ENCODE measurements at regions not wholly inside any gene's neighbourhood (a gene's known extent, or its start where the extent isn't known, plus 50 kb on each side); places are given as distances from the start of the nearest gene placed in this dataset.

GRCh38 chr6:134727081-134727480 is 222.8 kb downstream of the ALDH8A1 start:
- intact Hi-C loops (cut with DNase I) = no loop called here
- H3K27ac ChIP-seq = no peak overlapping the region
- no peaks in the 10 kb centered on the region for H3K27me3 ChIP-seq
- no peak for ATAC-seq
- no peaks in the 10 kb centered on the region for H3K36me3 ChIP-seq
- no peak for FAIRE-seq
- 82 to 88% methylated on average over 2 of the region's 2 CpGs for WGBS, 2 donors
- no peak overlapping the region for H3K4me3 ChIP-seq
- no peak for DNase-seq
- TF ChIP-seq CTCF (IDR thresholded peaks at IDR 0.05) = no peak
- peaks cover 0 to 14% (median 0%) of the 10 kb centered on the region in 3 donors for H3K4me1 ChIP-seq
- H3K9me3 ChIP-seq = no peaks in the 10 kb centered on the region

- Histone ChIP-seq H3K36me3 (no peaks in the 10 kb centered on the region), H3K27me3 (no peaks in the 10 kb centered on the region), H3K4me3 (no peak overlapping the region), H3K9me3 (no peaks in the 10 kb centered on the region), H3K27ac (no peak overlapping the region), H3K4me1 (peaks cover 0 to 14% (median 0%) of the 10 kb centered on the region in 3 donors)
- intact Hi-C loops (cut with DNase I) = no loop called here
- ATAC-seq (no peak), DNase-seq (no peak), FAIRE-seq (no peak)
- no peak for TF ChIP-seq CTCF (IDR thresholded peaks at IDR 0.05)
- WGBS, 2 donors = 80 to 93% methylated on average over 1 of the region's 1 CpG
These were observed 224.3 kb downstream of the ALDH8A1 start for GRCh38 chr6:134725590-134725989.

- Histone ChIP-seq H3K27me3 (no peaks in the 10 kb centered on the region), H3K36me3 (no peaks in the 10 kb centered on the region), H3K4me3 (no peak overlapping the region), H3K27ac (no peak overlapping the region), H3K4me1 (peaks cover 0 to 17% (median 0%) of the 10 kb centered on the region in 3 donors), H3K9me3 (no peaks in the 10 kb centered on the region)
- intact Hi-C loops (cut with DNase I) = no loop called here
- TF ChIP-seq CTCF (IDR thresholded peaks at IDR 0.05) = no peak
- ATAC-seq (peak in 2 of 4 donors; percentile 57 to 66), DNase-seq (no peak), FAIRE-seq (no peak)
- WGBS, 2 donors = 55 to 62% methylated on average over 8 of the region's 8 CpGs
These were observed 225.0 kb downstream of the ALDH8A1 start for GRCh38 chr6:134724771-134725340.

GRCh38 chr6:134723081-134723871 is 226.6 kb downstream of the ALDH8A1 start:
- ATAC-seq (peak in 1 of 4 donors; percentile 50), FAIRE-seq (no peak), DNase-seq (no peak)
- H3K4me1 ChIP-seq = peaks cover 0 to 20% (median 0%) of the 10 kb centered on the region in 3 donors
- no peak overlapping the region for H3K4me3 ChIP-seq
- no peaks in the 10 kb centered on the region for H3K9me3 ChIP-seq
- intact Hi-C loops (cut with DNase I) = no loop called here
- H3K27ac ChIP-seq = no peak overlapping the region
- TF ChIP-seq CTCF (IDR thresholded peaks at IDR 0.05) = no peak
- WGBS, 2 donors = 76 to 79% methylated on average over 3 of the region's 3 CpGs
- H3K36me3 ChIP-seq = no peaks in the 10 kb centered on the region
- no peaks in the 10 kb centered on the region for H3K27me3 ChIP-seq
